GM19463 (cell line): ENCODE measurements at regions not wholly inside any gene's neighbourhood (a gene's known extent, or its start where the extent isn't known, plus 50 kb on each side); places are given as distances from the start of the nearest gene placed in this dataset.

ENCODE experiments used
- ATAC-seq: cut with Tn5 transposase; IDR thresholded peaks from one replicate; pipeline ENCODE4 v1.9.1; 2021; ENCODE audit warnings: mild to moderate bottlenecking, moderate library complexity; ENCODE audit not compliant: unreplicated experiment

GRCh38 chr2:129698593-129698992 is 280.9 kb upstream of the RAB6C start:
- ATAC-seq: no peak

GRCh38 chr2:129699781-129700573 is 279.5 kb upstream of the RAB6C start:
- ATAC-seq: no peak

- ATAC-seq: no peak
Measured at GRCh38 chr2:129702416-129703176, 276.9 kb upstream of the RAB6C start.

GRCh38 chr2:129705085-129705484 is 274.4 kb upstream of the RAB6C start:
- no peak for ATAC-seq

- no peak for ATAC-seq
Measured at GRCh38 chr2:129707800-129708199, 271.7 kb upstream of the RAB6C start.

- no peak for ATAC-seq
Measured at GRCh38 chr2:129708221-129708967, 271.1 kb upstream of the RAB6C start.

GRCh38 chr2:129709001-129709955 is 270.2 kb upstream of the RAB6C start:
- no peak for ATAC-seq

- no peak for ATAC-seq
Measured at GRCh38 chr2:129709956-129710598, 269.4 kb upstream of the RAB6C start.

DNA sequence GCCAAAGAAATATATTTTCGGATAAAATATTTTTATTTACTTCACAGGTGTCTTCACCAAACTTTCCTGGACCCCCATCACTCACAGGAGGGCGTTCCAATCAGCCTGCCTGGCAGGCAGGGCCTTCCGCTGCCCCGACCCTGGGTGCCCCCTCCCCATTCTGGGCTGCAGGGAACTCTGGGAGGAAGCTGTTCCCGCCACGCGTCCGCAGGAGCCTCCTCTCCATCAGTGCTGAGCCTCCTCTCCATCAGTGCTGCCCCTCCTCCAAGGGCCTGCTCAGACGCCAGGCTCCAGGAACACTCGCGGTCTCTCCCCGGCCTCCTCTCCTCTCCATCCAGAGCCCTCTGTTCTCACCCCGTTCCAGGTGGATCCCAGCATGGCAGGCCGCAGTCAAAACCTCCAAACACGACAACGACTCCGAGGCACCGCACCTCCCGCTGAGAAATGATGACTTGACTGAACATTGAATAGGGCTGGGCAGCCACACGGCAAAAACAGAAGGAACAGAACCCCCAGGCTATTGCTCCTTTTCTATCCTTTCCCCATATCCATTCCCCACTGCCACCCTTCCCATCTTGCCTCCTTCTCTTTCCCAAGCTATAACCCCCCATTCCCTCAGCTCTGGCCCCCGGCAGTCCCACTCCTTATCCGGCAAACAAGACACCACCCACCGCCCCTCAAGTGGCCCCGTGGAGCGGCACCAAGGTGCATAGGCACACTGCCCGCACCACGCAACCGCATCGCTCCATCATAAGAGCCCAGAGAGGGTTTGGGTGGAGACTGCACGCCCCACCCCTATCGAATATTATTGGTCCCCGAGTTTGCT is 268.6 kb upstream of the RAB6C start:
- ATAC-seq: no peak

GRCh38 chr2:129711816-129712675 is 267.4 kb upstream of the RAB6C start:
- no peak for ATAC-seq

- no peak for ATAC-seq
Measured at GRCh38 chr2:129712676-129712985, 266.8 kb upstream of the RAB6C start.

DNA sequence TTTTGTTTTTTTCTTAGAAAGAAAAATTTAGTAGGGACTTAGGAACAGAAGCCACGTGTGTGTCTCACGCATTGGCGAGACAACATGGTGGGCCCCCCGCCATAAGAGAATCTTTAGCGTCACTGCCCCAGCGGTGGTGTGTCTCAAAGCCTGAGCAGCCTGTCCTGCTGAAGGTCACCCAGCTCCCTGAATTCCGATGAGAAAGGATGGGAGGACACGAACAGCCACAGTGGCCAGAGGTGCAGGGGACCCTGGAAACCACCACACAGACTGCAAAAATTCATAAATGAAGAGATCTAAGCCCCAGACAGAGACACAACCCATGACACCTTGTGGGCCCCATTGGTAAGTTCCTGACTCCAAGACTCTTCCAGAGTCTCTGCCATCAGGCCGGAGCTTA is 266.1 kb upstream of the RAB6C start:
- ATAC-seq: no peak

- no peak for ATAC-seq
Measured at GRCh38 chr2:129716781-129717559, 262.5 kb upstream of the RAB6C start.

GRCh38 chr2:129717560-129718130 is 261.8 kb upstream of the RAB6C start:
- ATAC-seq: no peak

GRCh38 chr2:129719335-129719734 is 260.1 kb upstream of the RAB6C start:
- no peak for ATAC-seq

- ATAC-seq: no peak
Measured at GRCh38 chr2:129720360-129720759, 259.1 kb upstream of the RAB6C start.

- ATAC-seq: no peak
Measured at GRCh38 chr2:129720761-129721160, 258.7 kb upstream of the RAB6C start.
